Liver (tissue), 7 donors: ENCODE measurements at regions not wholly inside any gene's neighbourhood (a gene's known extent, or its start where the extent isn't known, plus 50 kb on each side); places are given as distances from the start of the nearest gene placed in this dataset.

ENCODE experiments used
- DNase-seq: peaks from one replicate; pipeline ENCODE4 v3.0.0-alpha.2; 2017; ENCODE audit warnings: low spot score
- H3K27ac ChIP-seq, 2 donors: one replicate each; pipeline ENCODE4 v1.7.0; 2013; ENCODE audit warnings: inconsistent platforms in 2 of 2, low read length in 2 of 2, control low read depth in 1 of 2, low read depth in 1 of 2, mild to moderate bottlenecking in 1 of 2
- H3K27me3 ChIP-seq, 4 donors: one replicate each; pipeline versions ENCODE4 v1.6.1 to v1.7.0; 2013; ENCODE audit warnings: low read length in 3 of 4, inconsistent platforms in 1 of 4, mild to moderate bottlenecking in 1 of 4, moderate library complexity in 1 of 4; ENCODE audit not compliant: control insufficient read depth in 4 of 4, insufficient read depth in 4 of 4
- H3K36me3 ChIP-seq, 4 donors: one replicate each; pipeline versions ENCODE4 v1.6.1 to v1.7.0; 2013; ENCODE audit warnings: low read length in 3 of 4, mild to moderate bottlenecking in 3 of 4, low read depth in 1 of 4, moderate library complexity in 1 of 4; ENCODE audit not compliant: control insufficient read depth in 4 of 4, insufficient read depth in 3 of 4
- H3K4me1 ChIP-seq, 4 donors: one replicate each; pipeline versions ENCODE4 v1.6.1 to v1.7.0; 2013; ENCODE audit warnings: low read length in 3 of 4, mild to moderate bottlenecking in 3 of 4, moderate library complexity in 1 of 4; ENCODE audit not compliant: control insufficient read depth in 4 of 4, insufficient read depth in 4 of 4
- H3K4me3 ChIP-seq, 3 donors: one replicate each; pipeline versions ENCODE4 v1.6.1 to v1.7.0; 2013; ENCODE audit warnings: low read length in 3 of 3, control low read depth in 1 of 3, low read depth in 1 of 3, mild to moderate bottlenecking in 1 of 3
- H3K9ac ChIP-seq, 2 donors: one replicate each; pipeline ENCODE4 v1.7.0; 2013; ENCODE audit warnings: low read length in 2 of 2, mild to moderate bottlenecking in 2 of 2, moderate library complexity in 2 of 2, control low read depth in 1 of 2, low read depth in 1 of 2
- H3K9me3 ChIP-seq, 4 donors: one replicate each; pipeline versions ENCODE4 v1.6.1 to v1.7.0; 2013; ENCODE audit warnings: low read length in 3 of 4; ENCODE audit not compliant: control insufficient read depth in 4 of 4
- ATF3 ChIP-seq: IDR thresholded peaks from 2 replicates; pipeline ENCODE4 v1.6.1; 2016; ENCODE audit warnings: antibody characterized with exemption
- CTCF ChIP-seq: fragments of 150-350 bp; IDR thresholded peaks from 2 replicates; pipeline ENCODE4 v1.5.1; 2017; ENCODE audit warnings: improper control_type of control experiment, low read depth, low read length; ENCODE audit not compliant: missing input control
- EGR1 ChIP-seq, 2 donors: IDR thresholded peaks; 2 replicates each; pipeline ENCODE4 v1.6.1; 2016 to 2018; ENCODE audit warnings: antibody characterized with exemption in 2 of 2, low read depth in 2 of 2
- FOXA1 ChIP-seq: IDR thresholded peaks from 2 replicates; pipeline ENCODE4 v1.6.1; 2016; ENCODE audit warnings: antibody characterized with exemption
- FOXA2 ChIP-seq: IDR thresholded peaks from 2 replicates; pipeline ENCODE4 v1.6.1; 2016; ENCODE audit warnings: antibody characterized with exemption
- GABPA ChIP-seq, 2 donors: IDR thresholded peaks in 1 of 2; conservative IDR thresholded peaks in 1 of 2; 2 replicates each; pipeline ENCODE4 v1.6.1; 2016; ENCODE audit warnings: antibody characterized with exemption in 2 of 2, mild to moderate bottlenecking in 1 of 2, moderate library complexity in 1 of 2
- HNF4A ChIP-seq, 2 donors: conservative IDR thresholded peaks; 2 replicates each; pipeline ENCODE4 v1.6.1; 2016; ENCODE audit warnings: antibody characterized with exemption in 2 of 2, mild to moderate bottlenecking in 2 of 2
- HNF4G ChIP-seq: IDR thresholded peaks from 2 replicates; pipeline ENCODE4 v1.6.1; 2016; ENCODE audit warnings: antibody characterized with exemption
- JUND ChIP-seq, 2 donors: IDR thresholded peaks; 2 replicates each; pipeline ENCODE4 v1.6.1; 2016; ENCODE audit warnings: antibody characterized with exemption in 2 of 2
- NR2F2 ChIP-seq: IDR thresholded peaks from 2 replicates; pipeline ENCODE4 v1.6.1; 2016; ENCODE audit warnings: antibody characterized with exemption
- RAD21 ChIP-seq, 2 donors: IDR thresholded peaks; 2 replicates each; pipeline ENCODE4 v1.6.1; 2016; ENCODE audit warnings: antibody characterized with exemption in 2 of 2, mild to moderate bottlenecking in 2 of 2
- REST ChIP-seq: IDR thresholded peaks from 2 replicates; pipeline ENCODE4 v1.6.1; 2016; ENCODE audit warnings: antibody characterized with exemption, mild to moderate bottlenecking
- RXRA ChIP-seq, 2 donors: IDR thresholded peaks; 2 replicates each; pipeline ENCODE4 v1.6.1; 2017 to 2018; ENCODE audit warnings: antibody characterized with exemption in 2 of 2, mild to moderate bottlenecking in 1 of 2
- SP1 ChIP-seq: IDR thresholded peaks from 2 replicates; pipeline ENCODE4 v1.6.1; 2018; ENCODE audit warnings: antibody characterized with exemption, mild to moderate bottlenecking
- TAF1 ChIP-seq: conservative IDR thresholded peaks from 2 replicates; pipeline ENCODE4 v1.6.1; 2016; ENCODE audit warnings: antibody characterized with exemption, mild to moderate bottlenecking
- YY1 ChIP-seq: IDR thresholded peaks from 2 replicates; pipeline ENCODE4 v1.6.1; 2016; ENCODE audit warnings: antibody characterized with exemption, mild to moderate bottlenecking
- ZBTB33 ChIP-seq: IDR thresholded peaks from 2 replicates; pipeline ENCODE4 v1.6.1; 2016; ENCODE audit warnings: antibody characterized with exemption
- donor health status: healthy.
- donor health status: healthy.
- donor health status: healthy.
- donor health status: healthy.

- H3K27me3 ChIP-seq, result no peaks in the 10 kb centered on the region
- H3K36me3 ChIP-seq, result no peaks in the 10 kb centered on the region
- TF ChIP-seq GABPA (IDR thresholded peaks at IDR 0.05 in 1 of 2, conservative IDR thresholded peaks at IDR 0.05 in 1 of 2), result no peak
- TF ChIP-seq ZBTB33, result no peak
- no peak for TF ChIP-seq JUND (IDR thresholded peaks at IDR 0.05)
- no peak for TF ChIP-seq SP1
- no peak for TF ChIP-seq EGR1 (IDR thresholded peaks at IDR 0.05; ENCODE audit: low read depth in 2 of 2)
- no peak for TF ChIP-seq CTCF
- TF ChIP-seq RAD21 (IDR thresholded peaks at IDR 0.05), result no peak
- no peak for TF ChIP-seq REST
- TF ChIP-seq RXRA (IDR thresholded peaks at IDR 0.05), result no peak
- no peak for TF ChIP-seq ATF3
- TF ChIP-seq HNF4G, result no peak
- no peak for TF ChIP-seq FOXA1
- TF ChIP-seq YY1, result no peak
- TF ChIP-seq FOXA2, result no peak
- no peak for TF ChIP-seq NR2F2
- TF ChIP-seq HNF4A (conservative IDR thresholded peaks at IDR 0.05), result no peak
- no peak overlapping the region for H3K9ac ChIP-seq
- no peak overlapping the region for H3K27ac ChIP-seq
- DNase-seq, result no peak
- H3K9me3 ChIP-seq, result no peaks in the 10 kb centered on the region
- H3K4me3 ChIP-seq, result no peak overlapping the region
- no peaks in the 10 kb centered on the region for H3K4me1 ChIP-seq
Measured at GRCh38 chr18:64747803-64748202, 598.9 kb upstream of the LINC00305 start.

GRCh38 chr18:64742898-64743297 is 594.0 kb upstream of the LINC00305 start:
- no peak for DNase-seq

More at GRCh38 chr18:64742898-64743297, 594.0 kb upstream of the LINC00305 start:
- H3K36me3 ChIP-seq, result no peaks in the 10 kb centered on the region
- H3K9ac ChIP-seq, result no peak overlapping the region
- no peaks in the 10 kb centered on the region for H3K9me3 ChIP-seq
- H3K4me1 ChIP-seq, result no peaks in the 10 kb centered on the region
- TF ChIP-seq EGR1 (IDR thresholded peaks at IDR 0.05; ENCODE audit: low read depth in 2 of 2) (no peak), NR2F2 (no peak), HNF4A (conservative IDR thresholded peaks at IDR 0.05) (no peak), TAF1 (no peak)
- H3K27me3 ChIP-seq, result peaks cover 0 to 2% (median 0%) of the 10 kb centered on the region in 4 donors
- H3K4me3 ChIP-seq, result no peak overlapping the region
- H3K27ac ChIP-seq, result no peak overlapping the region
